ENCODE measurements at regions not wholly inside any gene's neighbourhood (a gene's known extent, or its start where the extent isn't known, plus 50 kb on each side); places are given as distances from the start of the nearest gene placed in this dataset.

DNA sequence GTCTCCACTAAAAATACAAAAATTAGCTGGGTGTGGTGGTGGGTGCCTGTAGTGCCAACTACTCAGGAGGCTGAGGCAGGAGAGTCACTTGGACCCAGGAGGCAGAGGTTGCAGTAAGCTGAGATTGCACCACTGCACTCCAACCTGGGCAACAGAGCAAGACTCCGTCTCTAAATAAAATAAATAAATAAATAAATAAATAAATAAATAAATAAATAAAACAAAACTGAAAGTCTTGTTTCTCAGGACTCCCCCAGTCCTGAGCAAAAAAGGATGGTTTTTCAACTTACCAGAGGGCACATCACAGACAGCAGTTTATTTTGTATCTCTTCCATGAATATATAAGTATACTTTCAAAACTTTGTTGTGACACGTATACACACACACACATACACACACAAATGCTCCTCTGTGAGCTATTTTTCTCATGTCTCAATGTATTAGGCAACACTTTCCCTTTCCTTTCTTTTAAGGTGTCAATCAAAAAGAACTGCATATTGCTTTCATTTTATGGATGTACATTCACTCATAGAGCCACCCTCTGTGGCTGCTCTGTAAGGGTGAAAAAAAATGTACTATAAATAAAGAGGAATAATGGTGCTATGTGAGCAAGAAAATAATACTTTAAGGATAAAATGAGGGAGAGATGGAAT lies 54.8 kb upstream of the MITF start:
- TF ChIP-seq GATA2 (IDR thresholded peaks at IDR 0.05; ENCODE audit: low read depth, low read length) (no peak), GATA3 (IDR thresholded peaks at IDR 0.05; ENCODE audit: low read depth, low read length) (no peak)

All from SH-SY5Y (cell line).